ENCODE measurements at regions not wholly inside any gene's neighbourhood (a gene's known extent, or its start where the extent isn't known, plus 50 kb on each side); places are given as distances from the start of the nearest gene placed in this dataset.
A peak's percentile ranks its signal among the peaks of the same experiment; 100 is the strongest.

- no peak for DNase-seq
- no peak overlapping the region for H2AFZ ChIP-seq
- no peaks in the 10 kb centered on the region for H4K20me1 ChIP-seq (ENCODE audit: insufficient read depth)
- no peak overlapping the region for H3K4me3 ChIP-seq
- ChIA-PET CTCF (no interaction called here), POLR2A (ENCODE audit: unreplicated experiment) (no interaction called here)
- no peak for TF ChIP-seq EZH2 (IDR thresholded peaks at IDR 0.05; ENCODE audit: low read depth)
- no peak for TF ChIP-seq CTCF (conservative IDR thresholded peaks at IDR 0.05)
- H3F3A ChIP-seq (ENCODE audit: insufficient read depth, low read depth), result peaks cover 34% of the 10 kb centered on the region
- no peaks in the 10 kb centered on the region; the same call in 1 of the 2 replicates for H3K9me2 ChIP-seq (ENCODE audit: insufficient read depth)
- no peak overlapping the region for H3K4me2 ChIP-seq
- peaks cover 43% of the 10 kb centered on the region for H3K4me1 ChIP-seq (replicated peaks; ENCODE audit: insufficient read depth)
- BruUV-seq (replicated peaks), result no TSS peak
- peaks cover 6% of the 10 kb centered on the region; the same call in 1 of the 2 replicates for H3K9me3 ChIP-seq (ENCODE audit: insufficient read depth, low read depth)
- H3K27me3 ChIP-seq (ENCODE audit: insufficient read depth, low read depth), result no peaks in the 10 kb centered on the region
- H3K36me3 ChIP-seq (ENCODE audit: low read depth), result no peaks in the 10 kb centered on the region
- H3K79me2 ChIP-seq (ENCODE audit: low read depth), result no peaks in the 10 kb centered on the region
- no peak overlapping the region for H3K27ac ChIP-seq
- intact Hi-C loops (cut with micrococcal nuclease; ENCODE audit: unreplicated experiment), result loop anchor here (5.0 kb wide), 3 partner anchors 138 to 618 kb away; no protein-coding TSS in a partner anchor
These were observed 401.5 kb upstream of the TRIB2 start for GRCh38 chr2:12315224-12315623.

DNA sequence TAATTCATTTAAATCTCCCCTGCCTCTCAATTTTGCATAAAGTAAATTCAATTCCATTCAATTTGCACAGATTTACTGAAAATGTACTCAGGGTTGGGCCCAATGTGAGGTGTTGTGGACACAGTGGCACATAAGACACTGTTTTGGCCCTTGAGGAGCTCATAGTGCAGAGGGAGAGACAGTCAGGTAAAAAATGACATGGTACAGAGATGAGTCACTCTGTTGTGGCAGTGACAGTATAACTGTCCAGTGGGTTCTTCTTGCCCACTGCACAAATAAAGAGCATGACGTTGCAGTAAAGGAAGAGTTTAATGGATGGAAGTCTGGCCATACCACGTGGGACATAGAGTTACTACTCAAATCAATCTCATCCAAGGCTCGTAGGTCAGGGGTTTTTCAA lies 400.3 kb upstream of the TRIB2 start:
- Histone ChIP-seq H3K36me3 (ENCODE audit: low read depth) (no peaks in the 10 kb centered on the region), H3K4me2 (no peak overlapping the region), H3K4me3 (no peak overlapping the region), H4K20me1 (ENCODE audit: insufficient read depth) (no peaks in the 10 kb centered on the region), H3K27ac (peak overlapping the region; percentile 92; the same call in 1 of the 2 replicates), H2AFZ (no peak overlapping the region), H3K4me1 (replicated peaks; ENCODE audit: insufficient read depth) (peaks cover 44% of the 10 kb centered on the region), H3K9me2 (ENCODE audit: insufficient read depth) (no peaks in the 10 kb centered on the region; the same call in 1 of the 2 replicates), H3K9me3 (ENCODE audit: insufficient read depth, low read depth) (peaks cover 6% of the 10 kb centered on the region; the same call in 1 of the 2 replicates), H3K79me2 (ENCODE audit: low read depth) (no peaks in the 10 kb centered on the region), H3K27me3 (ENCODE audit: insufficient read depth, low read depth) (no peaks in the 10 kb centered on the region), H3F3A (ENCODE audit: insufficient read depth, low read depth) (peaks cover 34% of the 10 kb centered on the region)
- no peak for TF ChIP-seq EZH2 (IDR thresholded peaks at IDR 0.05; ENCODE audit: low read depth)
- TF ChIP-seq CTCF (conservative IDR thresholded peaks at IDR 0.05), result no peak
- BruUV-seq (replicated peaks), result no TSS peak
- intact Hi-C loops (cut with micrococcal nuclease; ENCODE audit: unreplicated experiment), result loop anchor here (5.0 kb wide), 3 partner anchors 139 to 619 kb away; no protein-coding TSS in a partner anchor
- POLR2A ChIA-PET (ENCODE audit: unreplicated experiment), result no interaction called here
- no peak for DNase-seq
- CTCF ChIA-PET, result no interaction called here

- TF ChIP-seq EZH2 (IDR thresholded peaks at IDR 0.05; ENCODE audit: low read depth) (no peak), CTCF (conservative IDR thresholded peaks at IDR 0.05) (no peak)
- Histone ChIP-seq H3K9me2 (ENCODE audit: insufficient read depth) (no peaks in the 10 kb centered on the region; the same call in 1 of the 2 replicates), H3K4me3 (no peak overlapping the region), H3F3A (ENCODE audit: insufficient read depth, low read depth) (peaks cover 34% of the 10 kb centered on the region), H3K36me3 (ENCODE audit: low read depth) (no peaks in the 10 kb centered on the region), H3K79me2 (ENCODE audit: low read depth) (no peaks in the 10 kb centered on the region), H3K27ac (peak overlapping the region; percentile 92), H2AFZ (no peak overlapping the region), H3K9me3 (ENCODE audit: insufficient read depth, low read depth) (peaks cover 5% of the 10 kb centered on the region; the same call in 1 of the 2 replicates), H3K4me1 (replicated peaks; ENCODE audit: insufficient read depth) (peaks cover 44% of the 10 kb centered on the region), H3K27me3 (ENCODE audit: insufficient read depth, low read depth) (no peaks in the 10 kb centered on the region), H4K20me1 (ENCODE audit: insufficient read depth) (no peaks in the 10 kb centered on the region), H3K4me2 (peak overlapping the region; percentile 69)
- no TSS peak for BruUV-seq (replicated peaks)
- no peak for DNase-seq
- POLR2A ChIA-PET (ENCODE audit: unreplicated experiment), result no interaction called here
- CTCF ChIA-PET, result interaction anchor here (0.5 kb wide), 1 partner anchor 126 kb away, joined by 3 read pairs; no protein-coding TSS in a partner anchor
- intact Hi-C loops (cut with micrococcal nuclease; ENCODE audit: unreplicated experiment), result loop anchor here (5.0 kb wide), 3 partner anchors 140 to 620 kb away; no protein-coding TSS in a partner anchor
These were observed 399.4 kb upstream of the TRIB2 start for GRCh38 chr2:12317286-12317685.
